Hepatocyte (in vitro differentiated cells): ENCODE measurements at regions not wholly inside any gene's neighbourhood (a gene's known extent, or its start where the extent isn't known, plus 50 kb on each side); places are given as distances from the start of the nearest gene placed in this dataset.

ENCODE experiments used
- CTCF ChIP-seq: fragments of 200-600 bp; sonication (generic); IDR thresholded peaks from 2 replicates; pipeline ENCODE4 v1.5.1; 2016; ENCODE audit warnings: antibody characterized with exemption, mild to moderate bottlenecking; ENCODE audit not compliant: poor library complexity
- EZH2 ChIP-seq: fragments of 200-600 bp; sonication (generic); IDR thresholded peaks from 2 replicates; pipeline ENCODE4 v1.6.1; 2016; ENCODE audit warnings: antibody characterized with exemption, mild to moderate bottlenecking, borderline replicate concordance

GRCh38 chr5:91486638-91487037, 103.5 kb upstream of the ARRDC3 start:
- TF ChIP-seq CTCF (no peak), EZH2 (no peak)
